ENCODE measurements at regions not wholly inside any gene's neighbourhood (a gene's known extent, or its start where the extent isn't known, plus 50 kb on each side); places are given as distances from the start of the nearest gene placed in this dataset.
A peak's percentile ranks its signal among the peaks of the same experiment; 100 is the strongest.
"Not testable (repeated sequence)": the region's sequence is repeated elsewhere in the genome, so short reads cannot be mapped to it uniquely, and the experiment has no call there.

DNA sequence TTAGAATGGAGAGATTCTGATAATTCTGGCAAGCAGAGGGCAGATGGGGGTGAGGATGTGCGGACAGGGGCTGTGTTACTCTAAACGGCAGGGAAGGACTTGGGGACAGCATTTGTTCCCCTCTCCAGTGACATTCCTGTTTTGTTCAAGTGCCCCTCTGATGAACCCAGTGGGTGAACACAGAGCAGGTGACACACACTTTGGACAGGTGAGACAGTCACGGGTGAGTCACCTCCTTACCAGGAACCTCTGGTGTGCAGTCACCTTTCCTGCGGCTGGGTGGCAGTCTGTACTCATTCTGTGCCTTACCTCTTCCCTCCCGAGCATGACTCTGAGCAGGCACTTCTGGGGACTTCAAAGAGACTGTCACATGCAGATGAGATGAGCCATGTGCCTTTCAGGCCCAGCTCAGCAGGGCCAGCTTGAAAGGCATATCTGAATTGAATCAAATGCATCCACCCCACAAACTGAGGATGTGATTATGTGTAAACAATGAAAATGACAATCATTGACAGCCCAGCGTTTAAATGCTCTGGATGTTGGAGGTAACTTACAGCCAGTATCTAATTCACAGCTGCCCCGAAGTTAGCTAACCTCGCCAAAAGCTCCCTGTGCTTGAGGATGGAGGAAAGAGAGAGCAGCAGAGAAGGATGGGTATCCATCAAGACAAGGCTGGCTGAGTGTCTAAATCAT is 362.4 kb downstream of the BCL2L11 start:
- H2BK120ac ChIP-seq (replicated peaks; ENCODE audit: low read depth, low read length); H4K5ac ChIP-seq (ENCODE audit: insufficient read length, low read depth, low read length); H2BK12ac ChIP-seq (ENCODE audit: low read depth, low read length); H2BK15ac ChIP-seq (ENCODE audit: low read length); H3K4ac ChIP-seq (replicated peaks; ENCODE audit: insufficient read length, low read depth, low read length); H2BK5ac ChIP-seq (ENCODE audit: low read depth, low read length); H3K4me1 ChIP-seq (replicated peaks in 1 of 4; ENCODE audit: control insufficient read depth in 3 of 4, insufficient read depth in 4 of 4, low read length in 3 of 4); H3K27me3 ChIP-seq (replicated peaks in 1 of 4; ENCODE audit: control insufficient read depth in 3 of 4, extremely low read depth in 1 of 4, insufficient read depth in 3 of 4, low read length in 3 of 4); H3K23ac ChIP-seq (ENCODE audit: insufficient read length); H3K14ac ChIP-seq (ENCODE audit: insufficient read length); CTCF ChIA-PET (ENCODE audit: partially characterized antibody); H3K56ac ChIP-seq (replicated peaks; ENCODE audit: insufficient read length, low read depth, low read length); H3K23me2 ChIP-seq (ENCODE audit: low read depth, low read length); DNase-seq (ENCODE audit: low read depth in 1 of 2, low spot score in 2 of 2); H3K79me2 ChIP-seq (ENCODE audit: control insufficient read depth in 1 of 2, insufficient read depth in 2 of 2, low read length in 2 of 2); H3K36me3 ChIP-seq (ENCODE audit: control insufficient read depth in 2 of 4, insufficient read depth in 4 of 4, low read length in 3 of 4); H4K91ac ChIP-seq (replicated peaks; ENCODE audit: insufficient read length, low read length); H2AK5ac ChIP-seq (ENCODE audit: low read depth, low read length); H4K20me1 ChIP-seq (replicated peaks in 1 of 2; ENCODE audit: control insufficient read depth in 1 of 2, insufficient read depth in 2 of 2, low read length in 2 of 2); H4K8ac ChIP-seq (ENCODE audit: extremely low read depth, insufficient read depth, low read length); H3K4me3 ChIP-seq (ENCODE audit: extremely low read depth in 1 of 4, insufficient read depth in 2 of 4, low read depth in 3 of 4, low read length in 4 of 4); H2AFZ ChIP-seq (ENCODE audit: low read length); H3K27ac ChIP-seq (ENCODE audit: low read depth, low read length); H3K9ac ChIP-seq (replicated peaks in 1 of 4; ENCODE audit: extremely low read depth in 1 of 4, low read depth in 3 of 4, low read length in 3 of 4); H3K79me1 ChIP-seq (ENCODE audit: low read depth, low read length); H3K9me3 ChIP-seq (ENCODE audit: insufficient read depth in 2 of 2, low read depth in 1 of 2, low read length in 1 of 2); H2BK20ac ChIP-seq (ENCODE audit: low read length); POLR2A ChIA-PET (ENCODE audit: partially characterized antibody); H3K18ac ChIP-seq (ENCODE audit: extremely low read depth, low read length); H3K4me2 ChIP-seq (ENCODE audit: insufficient read depth in 1 of 2, low read depth in 2 of 2, low read length in 2 of 2): not testable (repeated sequence)
- FAIRE-seq: peak; percentile 73
- TF ChIP-seq RAD21 (IDR thresholded peaks at IDR 0.05 in 1 of 2, conservative IDR thresholded peaks at IDR 0.05 in 1 of 2; ENCODE audit: low read depth in 2 of 2, low read length in 2 of 2): 0 out of 4 replicates have a peak, but pooled peaks of 1 of the 2 experiments have one; percentile 14
- WGBS, 2 experiments (ENCODE audit: extremely low coverage in 1 of 2, insufficient coverage in 1 of 2, insufficient read length in 1 of 2, insufficient replicate concordance in 2 of 2, low coverage in 1 of 2, low lambda C conversion rate in 2 of 2, missing lambda C conversion rate in 1 of 2): 80% methylated on average over 4 of the region's 8 CpGs; no CpG with 5 or more reads in 1 of the 2 experiments

All from H1 (cell line).